Ishikawa (cell line): ENCODE measurements at regions not wholly inside any gene's neighbourhood (a gene's known extent, or its start where the extent isn't known, plus 50 kb on each side); places are given as distances from the start of the nearest gene placed in this dataset.

Source experiments
- CEBPB ChIP-seq: IDR thresholded peaks from 2 replicates; pipeline ENCODE4 v1.6.1; 2012
- CREB1 ChIP-seq: IDR thresholded peaks from 2 replicates; pipeline ENCODE4 v1.6.1; 2012; ENCODE audit warnings: low read depth
- EGR1 ChIP-seq: IDR thresholded peaks from 2 replicates; pipeline ENCODE4 v1.6.1; 2012
- EP300 ChIP-seq: IDR thresholded peaks from 2 replicates; pipeline ENCODE4 v1.6.1; 2012; ENCODE audit warnings: borderline replicate concordance
- FOXM1 ChIP-seq: IDR thresholded peaks from 2 replicates; pipeline ENCODE4 v1.6.1; 2012; ENCODE audit warnings: low read depth, borderline replicate concordance
- MAX ChIP-seq: IDR thresholded peaks from 2 replicates; pipeline ENCODE4 v1.6.1; 2012
- NFIC ChIP-seq: IDR thresholded peaks from 2 replicates; pipeline ENCODE4 v1.6.1; 2012
- RAD21 ChIP-seq: IDR thresholded peaks from 2 replicates; pipeline ENCODE4 v1.6.1; 2012; ENCODE audit warnings: low read depth
- REST ChIP-seq: IDR thresholded peaks from 2 replicates; pipeline ENCODE4 v1.6.1; 2012; ENCODE audit warnings: low read depth, mild to moderate bottlenecking
- TAF1 ChIP-seq: IDR thresholded peaks from 2 replicates; pipeline ENCODE4 v1.6.1; 2012; ENCODE audit warnings: low read depth, mild to moderate bottlenecking
- TCF12 ChIP-seq: IDR thresholded peaks from 2 replicates; pipeline ENCODE4 v1.6.1; 2012; ENCODE audit warnings: low read depth
- TEAD4 ChIP-seq: IDR thresholded peaks from 2 replicates; pipeline ENCODE4 v1.6.1; 2012
- USF1 ChIP-seq: IDR thresholded peaks from 2 replicates; pipeline ENCODE4 v1.6.1; 2012
- YY1 ChIP-seq: IDR thresholded peaks from 2 replicates; pipeline ENCODE4 v1.6.1; 2012; ENCODE audit warnings: low read depth
- ZBTB7A ChIP-seq: IDR thresholded peaks from 2 replicates; pipeline ENCODE4 v1.6.1; 2012; ENCODE audit warnings: low read depth

- no peak for TF ChIP-seq TAF1
- TF ChIP-seq FOXM1 = no peak
- TF ChIP-seq EP300 = no peak
- no peak for TF ChIP-seq YY1
- TF ChIP-seq REST = no peak
- no peak for TF ChIP-seq RAD21
- TF ChIP-seq TCF12 = no peak
- TF ChIP-seq CEBPB = no peak
- no peak for TF ChIP-seq EGR1
- TF ChIP-seq MAX = no peak
- TF ChIP-seq NFIC = no peak
- no peak for TF ChIP-seq ZBTB7A
- no peak for TF ChIP-seq USF1
- no peak for TF ChIP-seq TEAD4
- TF ChIP-seq CREB1 = no peak
Measured at GRCh38 chr10:62582101-62582705, 208.0 kb downstream of the ZNF365 start.

GRCh38 chr10:62582804-62583208, 208.6 kb downstream of the ZNF365 start:
- TF ChIP-seq FOXM1 (no peak), EP300 (no peak), EGR1 (no peak), RAD21 (no peak), CREB1 (no peak), CEBPB (no peak), NFIC (no peak)

- no peak for TF ChIP-seq TAF1
- TF ChIP-seq YY1 = no peak
- no peak for TF ChIP-seq TEAD4
- no peak for TF ChIP-seq EP300
- TF ChIP-seq MAX = no peak
- no peak for TF ChIP-seq RAD21
- no peak for TF ChIP-seq EGR1
- TF ChIP-seq REST = no peak
Measured at GRCh38 chr10:62583876-62584615, 209.9 kb downstream of the ZNF365 start.

GRCh38 chr10:62584731-62585130, 210.6 kb downstream of the ZNF365 start:
- TF ChIP-seq FOXM1 = no peak
- TF ChIP-seq EGR1 = no peak
- no peak for TF ChIP-seq USF1
- no peak for TF ChIP-seq NFIC
- TF ChIP-seq ZBTB7A = no peak
- no peak for TF ChIP-seq TAF1
- TF ChIP-seq TCF12 = no peak
- TF ChIP-seq RAD21 = no peak
- TF ChIP-seq YY1 = no peak
- no peak for TF ChIP-seq CEBPB
- no peak for TF ChIP-seq MAX
- TF ChIP-seq REST = no peak
- no peak for TF ChIP-seq CREB1
- no peak for TF ChIP-seq EP300
- TF ChIP-seq TEAD4 = no peak
